GM12878 (cell line): ENCODE measurements at regions not wholly inside any gene's neighbourhood (a gene's known extent, or its start where the extent isn't known, plus 50 kb on each side); places are given as distances from the start of the nearest gene placed in this dataset.

Experiments
- ATAC-seq: fragments of 200-7000 bp; cut with Tn5 transposase; 3 replicates; pipeline ENCODE4 v1.9.1; 2020; ENCODE audit warnings: mild to moderate bottlenecking, moderate library complexity
- BruUV-seq: library from RNA; stranded (reverse); fragments of 400-500 nt; replicated peaks from 2 replicates; lab custom pipeline; 2021; lab: Mats Ljungman, UMichigan
- CTCF ChIA-PET: fragments of 300-600 bp; sonication (Branson Sonifier 250); formaldehyde crosslinking; extraction: SDS; loops from one replicate; lab custom pipeline; 2021; ENCODE audit warnings: inconsistent platforms; lab: Yijun Ruan, JAX
- POLR2A ChIA-PET: fragments of 350-600 bp; formaldehyde crosslinking; extraction: SDS; loops from one replicate; lab custom pipeline; 2021; ENCODE audit warnings: inconsistent platforms; lab: Charles Lee
- RAD21 ChIA-PET: fragments of 300-600 bp; sonication (Branson Sonifier 250); formaldehyde crosslinking; loops from one replicate; lab custom pipeline; 2023; ENCODE audit warnings: antibody characterized with exemption; ENCODE audit not compliant: unreplicated experiment; lab: Charles Lee
- SMC1A ChIA-PET: fragments of 300-600 bp; sonication (Branson Sonifier 250); formaldehyde crosslinking; loops from one replicate; lab custom pipeline; 2023; ENCODE audit not compliant: unreplicated experiment, uncharacterized antibody; lab: Charles Lee
- DNase-seq: peaks from one replicate; pipeline ENCODE4 v3.0.0-alpha.2; 2011; ENCODE audit warnings: low read depth, low spot score
- FAIRE-seq: peaks from 3 replicates; lab custom pipeline; 2011; peaks lifted over from hg19 to GRCh38; lab: Jason Lieb, UNC
- H2AFZ ChIP-seq: 2 replicates; pipeline ENCODE4 v1.6.0; 2011; ENCODE audit warnings: low read depth, low read length, control low read depth; ENCODE audit not compliant: control insufficient read depth
- H3K27ac ChIP-seq: 2 replicates; pipeline ENCODE4 v1.5.1; 2011; ENCODE audit warnings: control low read depth; ENCODE audit not compliant: control insufficient read depth, insufficient read depth
- H3K27me3 ChIP-seq, 2 experiments: replicated peaks in 1 of 2; 2 replicates each; pipeline versions ENCODE4 v1.6.0 to v1.6.1; 2011; ENCODE audit warnings: low read length in 1 of 2; ENCODE audit not compliant: control insufficient read depth in 2 of 2, insufficient read depth in 2 of 2
- H3K36me3 ChIP-seq, 2 experiments: 2 replicates each; pipeline ENCODE4 v1.5.1; 2011; ENCODE audit warnings: low read length in 1 of 2; ENCODE audit not compliant: control insufficient read depth in 2 of 2, insufficient read depth in 2 of 2
- H3K4me1 ChIP-seq: 2 replicates; pipeline ENCODE4 v1.6.1; 2011; ENCODE audit warnings: mild to moderate bottlenecking, low read length, moderate library complexity, mixed read lengths; ENCODE audit not compliant: control insufficient read depth, insufficient read depth
- H3K4me2 ChIP-seq: 2 replicates; pipeline ENCODE4 v1.6.0; 2011; ENCODE audit warnings: control low read depth; ENCODE audit not compliant: control insufficient read depth, insufficient read depth
- H3K4me3 ChIP-seq: fragments of 200-600 bp; sonication (generic); 2 replicates; pipeline ENCODE4 v1.5.1; 2016
- H3K79me2 ChIP-seq: 2 replicates; pipeline ENCODE4 v1.6.0; 2011; ENCODE audit warnings: low read length; ENCODE audit not compliant: control insufficient read depth, insufficient read depth
- H3K9ac ChIP-seq: 2 replicates; pipeline ENCODE4 v1.8.0; 2011; ENCODE audit warnings: low read length, control low read depth, mixed read lengths; ENCODE audit not compliant: control insufficient read depth, insufficient read depth
- H3K9me3 ChIP-seq: replicated peaks from 3 replicates; pipeline ENCODE4 v1.5.1; 2011; ENCODE audit warnings: mild to moderate bottlenecking, low read length; ENCODE audit not compliant: control insufficient read depth, insufficient read depth
- H4K20me1 ChIP-seq: 2 replicates; pipeline ENCODE4 v1.6.0; 2011; ENCODE audit not compliant: control insufficient read depth, insufficient read depth
- E2F4 ChIP-seq: IDR thresholded peaks from 2 replicates; pipeline ENCODE4 v1.6.1; 2012; ENCODE audit warnings: low read depth, low read length, improper control_type of control experiment
- ELK1 ChIP-seq: IDR thresholded peaks from 2 replicates; pipeline ENCODE4 v1.6.1; 2012; ENCODE audit warnings: low read depth, low read length, improper control_type of control experiment
- IKZF2 ChIP-seq, 2 experiments: fragments of 450-650 bp; IDR thresholded peaks; 2 replicates each; pipeline ENCODE4 v1.6.1; 2017; ENCODE audit warnings: mild to moderate bottlenecking in 2 of 2, moderate library complexity in 2 of 2
- RCOR1 ChIP-seq: conservative IDR thresholded peaks from 2 replicates; pipeline ENCODE4 v1.6.1; 2012; ENCODE audit warnings: low read depth, low read length, improper control_type of control experiment
- SIX5 ChIP-seq: IDR thresholded peaks from 2 replicates; pipeline ENCODE4 v1.6.1; 2011; ENCODE audit warnings: mild to moderate bottlenecking, low read depth, low read length, moderate library complexity; ENCODE audit not compliant: severe bottlenecking
- ZSCAN29 ChIP-seq: fragments of 450-650 bp; IDR thresholded peaks from 2 replicates; pipeline ENCODE4 v1.6.1; 2017; ENCODE audit warnings: mild to moderate bottlenecking, moderate library complexity
- WGBS: methylation state at CpG from one replicate; pipeline ENCODE4 v1.1.6; 2016; ENCODE audit warnings: low lambda C conversion rate; ENCODE audit not compliant: insufficient replicate concordance, insufficient coverage; ENCODE audit errors: missing lambda C conversion rate; 5-methylcytosine and 5-hydroxymethylcytosine counted together
- in situ Hi-C: fragments of 300-500 bp; cut with MboI; formaldehyde crosslinking; loops from 9 replicates; pipeline ENCODE4 v1.14.3; 2018; ENCODE audit warnings: mixed read lengths
- intact Hi-C: fragments of 100-400 bp; cut with micrococcal nuclease; formaldehyde crosslinking; loops from one replicate; pipeline ENCODE4 v1.14.2; 2022; ENCODE audit not compliant: unreplicated experiment

- TF ChIP-seq ZSCAN29 (no peak), ELK1 (no peak), RCOR1 (no peak), SIX5 (no peak)
- TF ChIP-seq, all 136 proteins: peak for 0
Observed at GRCh38 chr13:46489586-46490023, 63.4 kb upstream of the LRCH1 start (continued).

GRCh38 chr13:46487748-46488147 lies 65.2 kb upstream of the LRCH1 start:
- WGBS, result 0% methylated on average over 1 of the region's 1 CpG
- Histone ChIP-seq H3K27me3 (no peaks in the 10 kb centered on the region), H4K20me1 (no peaks in the 10 kb centered on the region), H3K4me2 (no peak overlapping the region), H3K4me3 (no peak overlapping the region), H3K36me3 (no peaks in the 10 kb centered on the region), H3K79me2 (no peaks in the 10 kb centered on the region), H3K27ac (no peak overlapping the region), H3K4me1 (peaks cover 4% of the 10 kb centered on the region; the same call in 1 of the 2 replicates), H3K9me3 (peaks cover 14% of the 10 kb centered on the region; the same call in 2 of the 3 replicates), H3K9ac (no peak overlapping the region), H2AFZ (no peak overlapping the region)
- CTCF ChIA-PET, result interaction anchor here (2.1 kb wide), 1 partner anchor 64 kb away, joined by 6 read pairs; no protein-coding TSS in a partner anchor
- ATAC-seq (peak; percentile 90), FAIRE-seq (no peak), DNase-seq (no peak)
- BruUV-seq, result no TSS peak
- TF ChIP-seq IKZF2 (IDR thresholded peaks at IDR 0.05) (0 out of 4 replicates have a peak, but pooled peaks of 1 of the 2 experiments have one; percentile 22), E2F4 (no peak)
- intact Hi-C loops, result no loop called here
- RAD21 ChIA-PET, result no interaction called here
- POLR2A ChIA-PET, result interaction anchor here (0.5 to 0.6 kb wide), 2 partner anchors 114 to 140 kb away, joined by 3 read pairs; no protein-coding TSS in a partner anchor
- SMC1A ChIA-PET, result interaction anchor here (1.3 kb wide), 1 partner anchor 37 kb away, joined by 3 read pairs; no protein-coding TSS in a partner anchor
- in situ Hi-C loops, result no loop called here
